ENCODE measurements at regions not wholly inside any gene's neighbourhood (a gene's known extent, or its start where the extent isn't known, plus 50 kb on each side); places are given as distances from the start of the nearest gene placed in this dataset.

- no peaks in the 10 kb centered on the region for H3K4me1 ChIP-seq (ENCODE audit: control insufficient read depth in 1 of 2, extremely low read depth in 1 of 2, insufficient read depth in 2 of 2, low read length in 2 of 2)
- H3K9me3 ChIP-seq, result no peaks in the 10 kb centered on the region
- no peaks in the 10 kb centered on the region for H3K36me3 Mint-ChIP-seq
- no peak overlapping the region for H3K4me3 Mint-ChIP-seq
- DNase-seq (no peak), ATAC-seq (replicated peaks in 1 of 4) (no peak)
- H3K27me3 ChIP-seq (replicated peaks in 1 of 2; ENCODE audit: control insufficient read depth in 2 of 2, extremely low read depth in 1 of 2, insufficient read depth in 2 of 2, low read length in 1 of 2), result peaks cover 0 to 26% of the 10 kb centered on the region in 2 experiments
- no peak overlapping the region for H3K27ac ChIP-seq (ENCODE audit: low read length)
- peaks cover 4 to 11% of the 10 kb centered on the region in 2 donors for H3K27me3 Mint-ChIP-seq
- H3K4me1 Mint-ChIP-seq, result no peaks in the 10 kb centered on the region
- no peak overlapping the region for H3K27ac Mint-ChIP-seq
- no peaks in the 10 kb centered on the region for H3K36me3 ChIP-seq (ENCODE audit: control insufficient read depth in 2 of 2, extremely low read depth in 1 of 2, insufficient read depth in 1 of 2, low read length in 1 of 2)
- 100% methylated on average over 1 of the region's 9 CpGs for WGBS (ENCODE audit: insufficient coverage)
- POLR2A ChIA-PET, result no interaction called here
- H3K9me3 Mint-ChIP-seq, result peaks cover 0 to 5% (median 0%) of the 10 kb centered on the region in 3 donors
- no peak overlapping the region for H3K4me3 ChIP-seq (ENCODE audit: control insufficient read depth in 1 of 2, extremely low read depth in 1 of 2, low read length in 1 of 2)
- CTCF ChIA-PET, result no interaction called here
Observed at GRCh38 chr22:47610764-47611163, 848.3 kb downstream of the TBC1D22A start.

GRCh38 chr22:47610281-47610680 lies 847.8 kb downstream of the TBC1D22A start:
- Histone ChIP-seq H3K36me3 (ENCODE audit: control insufficient read depth in 2 of 2, extremely low read depth in 1 of 2, insufficient read depth in 1 of 2, low read length in 1 of 2) (no peaks in the 10 kb centered on the region), H3K27me3 (replicated peaks in 1 of 2; ENCODE audit: control insufficient read depth in 2 of 2, extremely low read depth in 1 of 2, insufficient read depth in 2 of 2, low read length in 1 of 2) (peaks cover 0 to 29% of the 10 kb centered on the region in 2 experiments), H3K4me1 (ENCODE audit: control insufficient read depth in 1 of 2, extremely low read depth in 1 of 2, insufficient read depth in 2 of 2, low read length in 2 of 2) (no peaks in the 10 kb centered on the region), H3K27ac (ENCODE audit: low read length) (no peak overlapping the region), H3K4me3 (ENCODE audit: control insufficient read depth in 1 of 2, extremely low read depth in 1 of 2, low read length in 1 of 2) (no peak overlapping the region), H3K9me3 (no peaks in the 10 kb centered on the region)
- H3K4me1 Mint-ChIP-seq, result no peaks in the 10 kb centered on the region
- peaks cover 0 to 5% (median 0%) of the 10 kb centered on the region in 3 donors for H3K9me3 Mint-ChIP-seq
- POLR2A ChIA-PET, result no interaction called here
- peaks cover 8 to 11% of the 10 kb centered on the region in 2 donors for H3K27me3 Mint-ChIP-seq
- H3K4me3 Mint-ChIP-seq, result no peak overlapping the region
- 83% methylated on average over 9 of the region's 12 CpGs for WGBS (ENCODE audit: insufficient coverage)
- no peak overlapping the region for H3K27ac Mint-ChIP-seq
- CTCF ChIA-PET, result no interaction called here
- DNase-seq (no peak), ATAC-seq (replicated peaks in 1 of 4) (no peak)
- H3K36me3 Mint-ChIP-seq, result no peaks in the 10 kb centered on the region

GRCh38 chr22:47609653-47610052 lies 847.2 kb downstream of the TBC1D22A start:
- Histone ChIP-seq H3K36me3 (ENCODE audit: control insufficient read depth in 2 of 2, extremely low read depth in 1 of 2, insufficient read depth in 1 of 2, low read length in 1 of 2) (no peaks in the 10 kb centered on the region), H3K4me3 (ENCODE audit: control insufficient read depth in 1 of 2, extremely low read depth in 1 of 2, low read length in 1 of 2) (no peak overlapping the region), H3K27me3 (replicated peaks in 1 of 2; ENCODE audit: control insufficient read depth in 2 of 2, extremely low read depth in 1 of 2, insufficient read depth in 2 of 2, low read length in 1 of 2) (peaks cover 0 to 26% of the 10 kb centered on the region in 2 experiments), H3K27ac (ENCODE audit: low read length) (no peak overlapping the region), H3K9me3 (no peaks in the 10 kb centered on the region), H3K4me1 (ENCODE audit: control insufficient read depth in 1 of 2, extremely low read depth in 1 of 2, insufficient read depth in 2 of 2, low read length in 2 of 2) (no peaks in the 10 kb centered on the region)
- Mint-ChIP-seq H3K36me3 (no peaks in the 10 kb centered on the region), H3K27me3 (peaks cover 8 to 11% of the 10 kb centered on the region in 2 donors), H3K4me3 (no peak overlapping the region), H3K27ac (no peak overlapping the region), H3K4me1 (no peaks in the 10 kb centered on the region), H3K9me3 (peaks cover 0 to 5% (median 0%) of the 10 kb centered on the region in 3 donors)
- CTCF ChIA-PET, result no interaction called here
- no peak for ATAC-seq (replicated peaks in 1 of 4)
- 81% methylated on average over 12 of the region's 13 CpGs for WGBS (ENCODE audit: insufficient coverage)
- POLR2A ChIA-PET, result no interaction called here
- DNase-seq, result no peak

- H3K4me3 Mint-ChIP-seq, result no peak overlapping the region
- POLR2A ChIA-PET, result no interaction called here
- no peaks in the 10 kb centered on the region for H3K4me1 ChIP-seq (ENCODE audit: control insufficient read depth in 1 of 2, extremely low read depth in 1 of 2, insufficient read depth in 2 of 2, low read length in 2 of 2)
- H3K36me3 Mint-ChIP-seq, result no peaks in the 10 kb centered on the region
- H3K27ac Mint-ChIP-seq, result no peak overlapping the region
- H3K4me1 Mint-ChIP-seq, result no peaks in the 10 kb centered on the region
- no peak overlapping the region for H3K27ac ChIP-seq (ENCODE audit: low read length)
- no peaks in the 10 kb centered on the region for H3K9me3 ChIP-seq
- H3K4me3 ChIP-seq (ENCODE audit: control insufficient read depth in 1 of 2, extremely low read depth in 1 of 2, low read length in 1 of 2), result no peak overlapping the region
- CTCF ChIA-PET, result no interaction called here
- no peaks in the 10 kb centered on the region for H3K36me3 ChIP-seq (ENCODE audit: control insufficient read depth in 2 of 2, extremely low read depth in 1 of 2, insufficient read depth in 1 of 2, low read length in 1 of 2)
- H3K9me3 Mint-ChIP-seq, result peaks cover 0 to 5% (median 0%) of the 10 kb centered on the region in 3 donors
- DNase-seq (no peak), ATAC-seq (replicated peaks in 1 of 4) (no peak)
- H3K27me3 ChIP-seq (replicated peaks in 1 of 2; ENCODE audit: control insufficient read depth in 2 of 2, extremely low read depth in 1 of 2, insufficient read depth in 2 of 2, low read length in 1 of 2), result peaks cover 0 to 29% of the 10 kb centered on the region in 2 experiments
- H3K27me3 Mint-ChIP-seq, result peaks cover 9 to 11% of the 10 kb centered on the region in 2 donors
- 83% methylated on average over 2 of the region's 3 CpGs for WGBS (ENCODE audit: insufficient coverage)
Observed at GRCh38 chr22:47608421-47608820, 846.0 kb downstream of the TBC1D22A start.

- H3K4me3 ChIP-seq (ENCODE audit: control insufficient read depth in 1 of 2, extremely low read depth in 1 of 2, low read length in 1 of 2), result no peak overlapping the region
- H3K27ac ChIP-seq (ENCODE audit: low read length), result no peak overlapping the region
- Mint-ChIP-seq H3K27me3 (peaks cover 5 to 10% of the 10 kb centered on the region in 2 donors), H3K4me3 (no peak overlapping the region), H3K36me3 (no peaks in the 10 kb centered on the region), H3K4me1 (no peaks in the 10 kb centered on the region), H3K9me3 (peaks cover 0 to 5% (median 0%) of the 10 kb centered on the region in 3 donors), H3K27ac (no peak overlapping the region)
- peaks cover 0 to 26% of the 10 kb centered on the region in 2 experiments for H3K27me3 ChIP-seq (replicated peaks in 1 of 2; ENCODE audit: control insufficient read depth in 2 of 2, extremely low read depth in 1 of 2, insufficient read depth in 2 of 2, low read length in 1 of 2)
- DNase-seq (no peak), ATAC-seq (replicated peaks in 1 of 4) (no peak)
- H3K9me3 ChIP-seq, result no peaks in the 10 kb centered on the region
- WGBS (ENCODE audit: insufficient coverage), result no CpG with 5 or more reads among the region's 7 CpGs
- no peaks in the 10 kb centered on the region for H3K36me3 ChIP-seq (ENCODE audit: control insufficient read depth in 2 of 2, extremely low read depth in 1 of 2, insufficient read depth in 1 of 2, low read length in 1 of 2)
- ChIA-PET POLR2A (interaction anchor here in 1 of 2 donors (0.7 kb wide), 1 partner anchor 286 kb away, joined by 5 read pairs; no protein-coding TSS in a partner anchor), CTCF (no interaction called here)
- H3K4me1 ChIP-seq (ENCODE audit: control insufficient read depth in 1 of 2, extremely low read depth in 1 of 2, insufficient read depth in 2 of 2, low read length in 2 of 2), result no peaks in the 10 kb centered on the region
Observed at GRCh38 chr22:47607486-47607885, 845.0 kb downstream of the TBC1D22A start.

- WGBS (ENCODE audit: insufficient coverage), result 81% methylated on average over 7 of the region's 9 CpGs
- CTCF ChIA-PET, result no interaction called here
- ATAC-seq (replicated peaks in 1 of 4), result no peak
- H3K27me3 ChIP-seq (replicated peaks in 1 of 2; ENCODE audit: control insufficient read depth in 2 of 2, extremely low read depth in 1 of 2, insufficient read depth in 2 of 2, low read length in 1 of 2), result peaks cover 0 to 27% of the 10 kb centered on the region in 2 experiments
- no peak overlapping the region for H3K27ac Mint-ChIP-seq
- no peaks in the 10 kb centered on the region for H3K36me3 ChIP-seq (ENCODE audit: control insufficient read depth in 2 of 2, extremely low read depth in 1 of 2, insufficient read depth in 1 of 2, low read length in 1 of 2)
- no peak overlapping the region for H3K4me3 ChIP-seq (ENCODE audit: control insufficient read depth in 1 of 2, extremely low read depth in 1 of 2, low read length in 1 of 2)
- peaks cover 0 to 5% (median 0%) of the 10 kb centered on the region in 3 donors for H3K9me3 Mint-ChIP-seq
- POLR2A ChIA-PET, result no interaction called here
- no peaks in the 10 kb centered on the region for H3K4me1 Mint-ChIP-seq
- no peak overlapping the region for H3K27ac ChIP-seq (ENCODE audit: low read length)
- DNase-seq, result no peak
- H3K9me3 ChIP-seq, result no peaks in the 10 kb centered on the region
- peaks cover 8 to 14% of the 10 kb centered on the region in 2 donors for H3K27me3 Mint-ChIP-seq
- no peak overlapping the region for H3K4me3 Mint-ChIP-seq
- H3K4me1 ChIP-seq (ENCODE audit: control insufficient read depth in 1 of 2, extremely low read depth in 1 of 2, insufficient read depth in 2 of 2, low read length in 2 of 2), result no peaks in the 10 kb centered on the region
- H3K36me3 Mint-ChIP-seq, result no peaks in the 10 kb centered on the region
Observed at GRCh38 chr22:47606426-47606825, 844.0 kb downstream of the TBC1D22A start.

GRCh38 chr22:47605886-47606285 lies 843.4 kb downstream of the TBC1D22A start:
- CTCF ChIA-PET, result no interaction called here
- ATAC-seq (replicated peaks in 1 of 4) (no peak), DNase-seq (peak in 1 of 35 experiments; percentile 16)
- H3K36me3 ChIP-seq (ENCODE audit: control insufficient read depth in 2 of 2, extremely low read depth in 1 of 2, insufficient read depth in 1 of 2, low read length in 1 of 2), result no peaks in the 10 kb centered on the region
- H3K9me3 ChIP-seq, result no peaks in the 10 kb centered on the region
- H3K27ac ChIP-seq (ENCODE audit: low read length), result no peak overlapping the region
- Mint-ChIP-seq H3K27me3 (peaks cover 13 to 19% of the 10 kb centered on the region in 2 donors), H3K4me3 (no peak overlapping the region), H3K9me3 (peaks cover 0 to 5% (median 0%) of the 10 kb centered on the region in 3 donors), H3K4me1 (no peaks in the 10 kb centered on the region), H3K27ac (no peak overlapping the region), H3K36me3 (no peaks in the 10 kb centered on the region)
- H3K4me1 ChIP-seq (ENCODE audit: control insufficient read depth in 1 of 2, extremely low read depth in 1 of 2, insufficient read depth in 2 of 2, low read length in 2 of 2), result no peaks in the 10 kb centered on the region
- H3K27me3 ChIP-seq (replicated peaks in 1 of 2; ENCODE audit: control insufficient read depth in 2 of 2, extremely low read depth in 1 of 2, insufficient read depth in 2 of 2, low read length in 1 of 2), result peaks cover 0 to 32% of the 10 kb centered on the region in 2 experiments
- no peak overlapping the region for H3K4me3 ChIP-seq (ENCODE audit: control insufficient read depth in 1 of 2, extremely low read depth in 1 of 2, low read length in 1 of 2)
- WGBS (ENCODE audit: insufficient coverage), result 45% methylated on average over 5 of the region's 5 CpGs
- POLR2A ChIA-PET, result no interaction called here

Data from T-cell (primary cell).